ENCODE measurements at regions not wholly inside any gene's neighbourhood (a gene's known extent, or its start where the extent isn't known, plus 50 kb on each side); places are given as distances from the start of the nearest gene placed in this dataset.

- TF ChIP-seq SRF (IDR thresholded peaks at IDR 0.05; ENCODE audit: low read depth, low read length) = no peak
- TF ChIP-seq BCL11A (IDR thresholded peaks at IDR 0.05; ENCODE audit: low read depth in 2 of 2, low read length in 2 of 2) = no peak
- TF ChIP-seq TEAD4 (IDR thresholded peaks at IDR 0.05; ENCODE audit: low read depth, low read length) = no peak
- no peak for TF ChIP-seq SIX5 (IDR thresholded peaks at IDR 0.05; ENCODE audit: low read depth, low read length)
- TF ChIP-seq TAF7 (optimal IDR thresholded peaks at IDR 0.05; ENCODE audit: borderline replicate concordance, low read depth, low read length) = no peak
- no peak for TF ChIP-seq ATF2 (IDR thresholded peaks at IDR 0.05; ENCODE audit: low read length)
- TF ChIP-seq SP1 (IDR thresholded peaks at IDR 0.05; ENCODE audit: low read depth, low read length) = no peak
- TF ChIP-seq POU5F1 (IDR thresholded peaks at IDR 0.05; ENCODE audit: low read depth, low read length) = no peak
- no peak for TF ChIP-seq SUZ12 (IDR thresholded peaks at IDR 0.05; ENCODE audit: low read length)
- TF ChIP-seq, protein P1, sequence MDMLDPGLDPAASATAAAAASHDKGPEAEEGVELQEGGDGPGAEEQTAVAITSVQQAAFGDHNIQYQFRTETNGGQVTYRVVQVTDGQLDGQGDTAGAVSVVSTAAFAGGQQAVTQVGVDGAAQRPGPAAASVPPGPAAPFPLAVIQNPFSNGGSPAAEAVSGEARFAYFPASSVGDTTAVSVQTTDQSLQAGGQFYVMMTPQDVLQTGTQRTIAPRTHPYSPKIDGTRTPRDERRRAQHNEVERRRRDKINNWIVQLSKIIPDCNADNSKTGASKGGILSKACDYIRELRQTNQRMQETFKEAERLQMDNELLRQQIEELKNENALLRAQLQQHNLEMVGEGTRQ (IDR thresholded peaks at IDR 0.05; ENCODE audit: low read length) = no peak
- TF ChIP-seq KDM5A (IDR thresholded peaks at IDR 0.05; ENCODE audit: low read length) = no peak
- peak; percentile 92 for TF ChIP-seq JUND (IDR thresholded peaks at IDR 0.05; ENCODE audit: low read length)
- no peak for TF ChIP-seq NANOG (IDR thresholded peaks at IDR 0.05; ENCODE audit: insufficient read depth, low read depth, low read length, poor library complexity, severe bottlenecking)
- no peak for TF ChIP-seq SIRT6 (IDR thresholded peaks at IDR 0.05; ENCODE audit: low read length)
- no peak for TF ChIP-seq RXRA (IDR thresholded peaks at IDR 0.05; ENCODE audit: insufficient read depth, low read depth, low read length)
- peak; percentile 53 for TF ChIP-seq CREB1 (IDR thresholded peaks at IDR 0.05)
- TF ChIP-seq EGR1 (IDR thresholded peaks at IDR 0.05; ENCODE audit: borderline replicate concordance, low read depth, low read length) = peak; percentile 35; the same call in 1 of the 2 replicates
Observed at GRCh38 chr2:142180820-142181533, 50.2 kb upstream of the LRP1B start (continued).

All from H1 (cell line).